ENCODE measurements at regions not wholly inside any gene's neighbourhood (a gene's known extent, or its start where the extent isn't known, plus 50 kb on each side); places are given as distances from the start of the nearest gene placed in this dataset.

GRCh38 chr3:146832857-146833458 is 227.8 kb upstream of the PLSCR5 start:
- TF ChIP-seq CTCF (IDR thresholded peaks at IDR 0.05; ENCODE audit: low read depth, low read length): no peak
- Histone ChIP-seq H3K27me3 (ENCODE audit: control insufficient read depth, insufficient read depth, low read length) (no peaks in the 10 kb centered on the region), H3K4me3 (ENCODE audit: low read depth, low read length) (no peak overlapping the region), H3K27ac (ENCODE audit: low read depth, low read length) (no peak overlapping the region), H3K9me3 (ENCODE audit: control insufficient read depth, insufficient read depth, low read length) (no peaks in the 10 kb centered on the region)
- ChIA-PET CTCF (interaction anchor here (0.5 kb wide), 1 partner anchor 784 kb away, joined by 3 read pairs; no protein-coding TSS in a partner anchor), POLR2A (no interaction called here)
- DNase-seq (ENCODE audit: low read depth, low spot score): no peak

- TF ChIP-seq CTCF (IDR thresholded peaks at IDR 0.05; ENCODE audit: low read depth, low read length): no peak
- Histone ChIP-seq H3K4me3 (ENCODE audit: low read depth, low read length) (no peak overlapping the region), H3K27ac (ENCODE audit: low read depth, low read length) (no peak overlapping the region), H3K27me3 (ENCODE audit: control insufficient read depth, insufficient read depth, low read length) (no peaks in the 10 kb centered on the region), H3K9me3 (ENCODE audit: control insufficient read depth, insufficient read depth, low read length) (no peaks in the 10 kb centered on the region)
- no peak for DNase-seq (ENCODE audit: low read depth, low spot score)
- CTCF ChIA-PET: interaction anchor here (0.6 kb wide), 1 partner anchor 66 kb away, joined by 6 read pairs; no protein-coding TSS in a partner anchor
- POLR2A ChIA-PET: no interaction called here
Measured at GRCh38 chr3:146831659-146832058, 226.5 kb upstream of the PLSCR5 start.

GRCh38 chr3:146830231-146830630 is 225.1 kb upstream of the PLSCR5 start:
- CTCF ChIA-PET: no interaction called here
- Histone ChIP-seq H3K27me3 (ENCODE audit: control insufficient read depth, insufficient read depth, low read length) (no peaks in the 10 kb centered on the region), H3K27ac (ENCODE audit: low read depth, low read length) (no peak overlapping the region), H3K9me3 (ENCODE audit: control insufficient read depth, insufficient read depth, low read length) (no peaks in the 10 kb centered on the region), H3K4me3 (ENCODE audit: low read depth, low read length) (no peak overlapping the region)
- no peak for TF ChIP-seq CTCF (IDR thresholded peaks at IDR 0.05; ENCODE audit: low read depth, low read length)
- no peak for DNase-seq (ENCODE audit: low read depth, low spot score)
- POLR2A ChIA-PET: no interaction called here

GRCh38 chr3:146827836-146828235 is 222.7 kb upstream of the PLSCR5 start:
- no peaks in the 10 kb centered on the region for H3K9me3 ChIP-seq (ENCODE audit: control insufficient read depth, insufficient read depth, low read length)
- DNase-seq (ENCODE audit: low read depth, low spot score): no peak
- H3K27me3 ChIP-seq (ENCODE audit: control insufficient read depth, insufficient read depth, low read length): no peaks in the 10 kb centered on the region
- POLR2A ChIA-PET: no interaction called here
- CTCF ChIA-PET: no interaction called here
- no peak overlapping the region for H3K27ac ChIP-seq (ENCODE audit: low read depth, low read length)
- no peak for TF ChIP-seq CTCF (IDR thresholded peaks at IDR 0.05; ENCODE audit: low read depth, low read length)
- no peak overlapping the region for H3K4me3 ChIP-seq (ENCODE audit: low read depth, low read length)

- Histone ChIP-seq H3K4me3 (ENCODE audit: low read depth, low read length) (no peak overlapping the region), H3K27me3 (ENCODE audit: control insufficient read depth, insufficient read depth, low read length) (no peaks in the 10 kb centered on the region), H3K9me3 (ENCODE audit: control insufficient read depth, insufficient read depth, low read length) (no peaks in the 10 kb centered on the region), H3K27ac (ENCODE audit: low read depth, low read length) (no peak overlapping the region)
- no peak for DNase-seq (ENCODE audit: low read depth, low spot score)
- TF ChIP-seq CTCF (IDR thresholded peaks at IDR 0.05; ENCODE audit: low read depth, low read length): no peak
- ChIA-PET POLR2A (no interaction called here), CTCF (interaction anchor here (1.0 kb wide), 1 partner anchor 368 kb away, joined by 3 read pairs; no protein-coding TSS in a partner anchor)
Measured at GRCh38 chr3:146823622-146824021, 218.5 kb upstream of the PLSCR5 start.
